ENCODE measurements at regions not wholly inside any gene's neighbourhood (a gene's known extent, or its start where the extent isn't known, plus 50 kb on each side); places are given as distances from the start of the nearest gene placed in this dataset.

DNA sequence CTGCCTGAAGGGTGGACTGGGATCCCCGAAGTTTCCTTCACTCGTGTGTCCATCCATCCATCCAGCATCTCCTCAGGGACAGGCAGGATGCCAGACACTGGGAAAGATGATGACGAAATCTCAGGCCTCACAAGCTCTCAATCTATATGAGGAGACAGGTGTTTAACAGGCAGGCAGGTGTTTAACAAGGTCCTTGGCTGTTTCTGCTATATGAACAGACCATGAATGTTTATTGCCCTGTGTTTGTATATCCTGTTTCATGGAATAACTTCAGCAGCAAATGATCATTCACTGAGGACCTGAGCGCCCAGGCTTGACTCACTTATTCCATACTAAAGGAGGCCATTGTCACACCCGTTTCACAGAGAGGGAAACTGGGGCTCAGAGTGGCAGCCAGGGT is 685.8 kb upstream of the HS6ST1 start:
- DNase-seq (no peak), ATAC-seq (replicated peaks in 1 of 2) (no peak)
- Mint-ChIP-seq H3K36me3 (ENCODE audit: insufficient read depth in 2 of 2) (no peaks in the 10 kb centered on the region), H3K27me3 (ENCODE audit: low read depth) (no peaks in the 10 kb centered on the region), H3K4me1 (ENCODE audit: low read depth) (no peaks in the 10 kb centered on the region), H3K9me3 (no peaks in the 10 kb centered on the region), H3K4me3 (no peak overlapping the region), H3K27ac (no peak overlapping the region)

DNA sequence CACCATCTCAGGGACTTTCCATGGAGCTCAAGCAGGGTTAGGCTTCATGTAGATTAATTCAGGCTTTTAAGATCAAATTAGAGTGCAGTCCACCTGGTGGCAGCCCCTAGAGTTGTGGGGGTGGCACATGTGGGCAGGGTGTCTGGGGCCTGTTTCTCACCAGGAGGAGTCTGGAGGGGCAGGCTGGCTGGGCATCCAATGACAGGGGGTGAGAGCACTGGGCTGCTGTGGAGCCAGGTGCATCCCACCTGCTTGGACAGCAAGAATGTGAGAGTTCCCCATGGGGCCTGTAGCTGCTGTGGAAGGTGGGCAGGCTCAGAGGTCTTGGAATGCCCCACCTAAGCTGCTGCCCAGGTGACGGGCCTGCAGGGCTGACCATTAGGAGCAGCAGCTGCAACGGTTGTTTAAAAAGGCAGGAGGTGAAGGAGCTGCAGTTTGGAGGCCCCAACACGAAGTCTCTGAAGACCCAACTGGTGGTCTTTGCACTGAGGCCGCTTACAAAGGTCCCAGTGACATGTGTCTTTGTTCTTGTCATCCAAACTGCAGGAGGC is 686.3 kb upstream of the HS6ST1 start:
- H3K27ac Mint-ChIP-seq = no peak overlapping the region
- no peak for DNase-seq
- H3K4me1 Mint-ChIP-seq (ENCODE audit: low read depth) = no peaks in the 10 kb centered on the region
- no peak for ATAC-seq (replicated peaks in 1 of 2)
- H3K36me3 Mint-ChIP-seq (ENCODE audit: insufficient read depth in 2 of 2) = no peaks in the 10 kb centered on the region
- H3K27me3 Mint-ChIP-seq (ENCODE audit: low read depth) = no peaks in the 10 kb centered on the region
- no peaks in the 10 kb centered on the region for H3K9me3 Mint-ChIP-seq
- H3K4me3 Mint-ChIP-seq = no peak overlapping the region

DNA sequence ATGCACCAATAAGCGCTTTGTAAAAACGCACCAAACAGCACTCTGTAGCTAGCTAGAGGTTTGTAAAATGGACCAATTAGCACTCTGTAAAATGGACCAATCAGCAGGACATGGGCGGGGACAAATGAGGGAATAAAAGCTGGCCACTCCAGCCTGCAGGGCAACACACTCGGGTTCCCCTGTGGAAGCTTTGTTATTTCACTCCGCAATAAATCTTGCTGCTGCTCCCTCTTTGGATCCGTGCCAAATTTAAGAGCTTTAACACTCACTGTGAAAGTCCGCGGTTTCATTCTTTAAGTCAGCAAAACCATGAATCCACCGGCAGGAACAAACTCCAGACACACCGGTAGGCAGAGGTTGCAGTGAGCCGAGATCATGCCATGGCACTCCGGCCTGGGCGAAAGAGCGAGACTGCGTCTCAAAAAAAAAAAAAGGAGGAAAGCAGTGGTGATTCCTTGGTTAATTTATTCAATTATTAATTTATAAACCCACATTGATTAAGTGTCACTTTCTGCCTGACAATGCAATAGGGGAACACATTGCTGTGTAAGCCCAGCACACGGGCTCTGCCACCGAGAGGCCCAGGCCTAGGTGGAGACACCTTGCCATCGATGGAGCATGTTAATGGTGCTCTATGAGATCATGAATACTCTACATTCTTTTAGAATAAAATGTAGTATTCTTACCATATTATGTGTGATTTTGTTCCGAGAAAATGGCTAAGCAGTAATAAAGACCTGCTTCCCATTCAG is 687.6 kb upstream of the HS6ST1 start:
- DNase-seq (no peak), ATAC-seq (replicated peaks in 1 of 2) (no peak)
- Mint-ChIP-seq H3K4me3 (no peak overlapping the region), H3K27ac (no peak overlapping the region), H3K27me3 (ENCODE audit: low read depth) (peaks cover 6% of the 10 kb centered on the region), H3K36me3 (ENCODE audit: insufficient read depth in 2 of 2) (no peaks in the 10 kb centered on the region), H3K4me1 (ENCODE audit: low read depth) (no peaks in the 10 kb centered on the region), H3K9me3 (no peaks in the 10 kb centered on the region)

DNA sequence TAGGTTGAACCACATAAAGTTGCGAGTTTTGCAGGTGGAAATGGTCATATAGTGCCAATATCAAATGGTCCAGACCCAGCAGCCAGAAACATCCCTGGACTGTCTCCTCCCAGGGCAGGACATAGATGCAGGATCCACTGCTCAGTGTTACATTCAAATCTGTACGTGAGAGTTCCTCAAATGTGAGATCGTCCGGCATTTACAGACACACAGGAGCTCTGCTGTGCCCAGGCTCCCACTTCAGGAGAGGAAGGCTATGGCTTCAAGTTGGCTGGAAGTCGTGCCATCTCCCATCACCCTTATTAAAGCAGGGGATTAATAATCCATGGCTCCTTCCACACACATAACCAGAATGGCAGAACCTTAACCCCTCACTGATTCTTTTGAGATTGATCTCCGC is 688.2 kb upstream of the HS6ST1 start:
- Mint-ChIP-seq H3K36me3 (ENCODE audit: insufficient read depth in 2 of 2) (no peaks in the 10 kb centered on the region), H3K27me3 (ENCODE audit: low read depth) (peaks cover 6% of the 10 kb centered on the region), H3K4me1 (ENCODE audit: low read depth) (no peaks in the 10 kb centered on the region), H3K4me3 (no peak overlapping the region), H3K27ac (no peak overlapping the region), H3K9me3 (no peaks in the 10 kb centered on the region)
- ATAC-seq (replicated peaks in 1 of 2) = no peak
- no peak for DNase-seq

DNA sequence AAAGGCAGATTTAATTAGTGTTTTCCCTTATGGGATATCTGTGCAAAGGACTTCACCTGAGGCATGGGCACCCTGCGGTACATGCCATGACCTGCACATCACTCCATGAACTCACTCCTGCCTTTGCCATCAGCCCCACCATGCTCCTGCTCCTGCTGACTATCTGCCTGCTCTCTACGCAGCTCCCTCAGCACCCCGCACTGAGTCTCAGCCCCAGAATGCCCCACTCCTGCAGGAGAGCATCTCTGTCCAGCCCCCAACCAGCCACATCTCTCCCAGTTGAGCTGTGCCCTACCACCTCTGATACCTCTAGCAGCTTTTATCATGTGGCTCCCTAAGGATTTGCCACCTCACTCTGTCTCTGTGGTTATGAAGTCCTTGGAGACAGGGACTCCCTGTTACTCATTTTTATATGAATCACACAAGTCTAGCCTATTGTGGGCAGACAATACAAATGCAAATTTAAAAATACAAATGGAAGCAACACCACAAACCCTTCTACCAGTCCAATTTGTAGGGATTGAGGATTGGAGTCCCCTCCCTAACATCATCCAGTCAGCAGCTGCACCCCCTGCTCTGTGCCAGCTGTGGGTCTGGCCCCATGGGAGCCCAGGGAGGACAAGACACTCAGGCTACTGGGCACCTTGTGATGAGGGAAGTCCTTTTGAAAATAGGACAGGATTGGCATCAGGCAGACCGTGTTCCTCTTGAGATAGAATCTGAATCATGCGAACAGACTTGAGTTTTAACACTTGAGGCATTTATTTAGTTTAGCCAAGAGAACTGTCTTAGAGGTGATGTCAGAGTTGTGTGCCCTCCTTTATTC is 689.6 kb upstream of the HS6ST1 start:
- peaks cover 6% of the 10 kb centered on the region for H3K27me3 Mint-ChIP-seq (ENCODE audit: low read depth)
- no peaks in the 10 kb centered on the region for H3K9me3 Mint-ChIP-seq
- H3K4me3 Mint-ChIP-seq = no peak overlapping the region
- no peaks in the 10 kb centered on the region for H3K36me3 Mint-ChIP-seq (ENCODE audit: insufficient read depth in 2 of 2)
- H3K4me1 Mint-ChIP-seq (ENCODE audit: low read depth) = no peaks in the 10 kb centered on the region
- ATAC-seq (replicated peaks in 1 of 2) (no peak), DNase-seq (no peak)
- no peak overlapping the region for H3K27ac Mint-ChIP-seq

DNA sequence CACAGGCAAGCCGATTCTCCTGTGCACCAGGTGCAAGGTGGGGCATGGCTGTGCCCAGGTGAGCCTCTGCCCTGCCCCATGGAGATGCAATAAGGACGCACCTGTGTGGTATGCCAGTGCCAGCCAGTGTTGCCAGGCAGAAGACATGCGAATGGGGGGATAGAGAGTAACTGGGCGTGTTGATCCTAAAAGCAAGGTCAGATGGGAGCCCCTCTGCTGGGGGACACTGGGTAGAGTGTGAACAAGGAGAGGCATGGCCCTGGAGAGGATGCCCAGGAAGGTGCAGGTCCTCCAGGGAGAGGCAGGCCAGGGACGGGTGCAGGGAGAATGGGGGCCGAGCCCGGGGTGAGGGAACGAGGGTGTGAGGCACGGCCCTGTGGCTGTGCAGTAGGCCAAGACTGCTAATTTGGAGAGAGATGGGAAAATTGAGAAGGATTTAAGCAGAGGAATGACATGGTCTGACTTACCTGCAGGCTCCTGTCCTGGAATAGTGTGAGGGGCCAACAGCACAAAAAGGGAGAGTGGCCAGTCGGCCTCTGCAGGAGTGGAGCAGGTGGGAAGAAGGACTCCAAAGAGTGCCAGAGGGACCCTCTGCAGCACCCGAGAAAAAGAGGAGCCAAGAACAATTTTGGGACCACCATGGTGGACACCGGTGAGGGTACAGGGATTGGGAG is 690.4 kb upstream of the HS6ST1 start:
- Mint-ChIP-seq H3K9me3 (no peaks in the 10 kb centered on the region), H3K27ac (no peak overlapping the region), H3K27me3 (ENCODE audit: low read depth) (peaks cover 6% of the 10 kb centered on the region), H3K4me1 (ENCODE audit: low read depth) (no peaks in the 10 kb centered on the region), H3K4me3 (no peak overlapping the region), H3K36me3 (ENCODE audit: insufficient read depth in 2 of 2) (no peaks in the 10 kb centered on the region)
- ATAC-seq (replicated peaks in 1 of 2) (no peak), DNase-seq (no peak)

DNA sequence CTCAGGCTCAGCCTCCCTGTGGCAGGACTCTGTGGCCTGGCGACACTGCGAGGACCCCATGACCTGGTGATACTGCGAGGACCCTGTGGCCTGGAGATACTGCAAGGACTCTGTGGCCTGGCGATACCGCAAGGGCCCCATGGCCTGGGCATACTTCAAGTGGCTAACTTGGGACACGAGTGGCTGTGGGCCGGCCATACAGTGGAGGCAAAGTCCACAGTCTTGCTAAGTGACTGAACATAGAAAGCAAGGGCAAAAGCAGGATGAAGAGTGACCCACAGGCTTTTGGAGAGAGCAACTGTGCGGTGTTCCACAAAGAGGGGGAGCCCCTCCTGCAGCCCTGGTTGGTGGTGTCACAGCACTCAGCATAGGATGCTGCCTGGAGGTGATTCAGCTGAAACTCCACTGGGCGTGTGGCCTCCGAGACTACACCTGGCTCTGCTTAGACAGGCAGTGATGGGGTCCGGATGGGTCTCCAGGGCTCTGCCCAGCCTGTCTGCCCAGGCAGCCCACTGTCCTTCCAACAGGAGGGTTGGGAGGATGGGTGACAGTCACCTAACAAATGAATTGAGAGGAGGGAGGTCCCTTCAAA is 691.0 kb upstream of the HS6ST1 start:
- Mint-ChIP-seq H3K4me3 (no peak overlapping the region), H3K9me3 (no peaks in the 10 kb centered on the region), H3K27ac (no peak overlapping the region), H3K27me3 (ENCODE audit: low read depth) (peaks cover 6% of the 10 kb centered on the region), H3K4me1 (ENCODE audit: low read depth) (no peaks in the 10 kb centered on the region), H3K36me3 (ENCODE audit: insufficient read depth in 2 of 2) (no peaks in the 10 kb centered on the region)
- ATAC-seq (replicated peaks in 1 of 2) (no peak), DNase-seq (no peak)

DNA sequence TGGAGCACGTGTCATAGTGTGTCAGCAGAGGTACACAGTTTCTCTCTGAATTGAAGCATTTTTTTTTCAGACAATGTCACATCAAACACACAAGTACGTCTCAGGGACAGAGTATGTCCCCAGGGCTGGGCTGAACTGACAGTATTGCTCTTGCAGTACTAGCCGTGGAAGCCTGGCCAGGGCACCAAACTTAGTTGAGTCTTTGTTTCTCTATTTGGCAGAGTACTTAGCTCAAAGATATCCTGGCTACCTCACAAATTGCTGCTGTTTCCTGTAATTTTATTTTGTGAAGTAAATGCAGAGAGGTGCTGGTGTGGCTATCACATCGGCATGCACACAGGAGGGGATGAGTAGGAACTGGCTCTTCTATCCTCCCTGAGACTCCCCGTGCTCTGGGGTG is 691.6 kb upstream of the HS6ST1 start:
- DNase-seq (no peak), ATAC-seq (replicated peaks in 1 of 2) (no peak)
- no peak overlapping the region for H3K4me3 Mint-ChIP-seq
- no peaks in the 10 kb centered on the region for H3K9me3 Mint-ChIP-seq
- H3K36me3 Mint-ChIP-seq (ENCODE audit: insufficient read depth in 2 of 2) = no peaks in the 10 kb centered on the region
- no peak overlapping the region for H3K27ac Mint-ChIP-seq
- peaks cover 6% of the 10 kb centered on the region for H3K27me3 Mint-ChIP-seq (ENCODE audit: low read depth)
- H3K4me1 Mint-ChIP-seq (ENCODE audit: low read depth) = no peaks in the 10 kb centered on the region

DNA sequence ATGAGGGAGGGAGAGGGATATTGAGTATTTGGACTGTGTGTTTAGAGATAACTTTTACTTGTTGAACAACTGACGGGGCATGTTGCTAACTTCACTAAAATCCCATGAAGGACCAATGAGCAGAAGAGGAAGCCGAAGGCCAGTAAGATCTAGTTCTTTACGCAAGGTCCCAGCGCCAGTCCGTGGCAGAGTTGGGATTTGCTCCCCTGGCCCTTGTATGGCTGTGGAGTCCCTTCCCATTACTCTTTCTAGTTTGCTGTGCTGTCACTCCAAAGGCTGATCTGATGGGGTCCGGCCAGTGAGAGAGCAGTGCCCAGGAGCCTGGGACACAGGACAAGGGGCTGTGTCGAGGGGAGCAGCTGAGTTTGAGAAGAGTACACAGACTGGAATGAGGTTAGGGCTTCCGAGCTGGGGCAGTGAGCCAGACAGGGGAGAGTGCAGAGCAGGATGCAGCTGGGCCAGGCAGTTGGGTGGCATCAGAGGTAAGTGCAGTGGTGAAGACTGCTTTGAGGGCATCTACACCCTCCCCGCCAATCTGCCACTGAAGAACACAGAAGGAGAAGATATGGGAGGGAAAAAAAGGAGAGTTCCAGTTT is 692.9 kb upstream of the HS6ST1 start:
- Mint-ChIP-seq H3K36me3 (ENCODE audit: insufficient read depth in 2 of 2) (no peaks in the 10 kb centered on the region), H3K4me3 (no peak overlapping the region), H3K27me3 (ENCODE audit: low read depth) (peaks cover 6% of the 10 kb centered on the region), H3K4me1 (ENCODE audit: low read depth) (no peaks in the 10 kb centered on the region), H3K27ac (no peak overlapping the region), H3K9me3 (no peaks in the 10 kb centered on the region)
- DNase-seq = no peak
- ATAC-seq (replicated peaks in 1 of 2) = no peak

DNA sequence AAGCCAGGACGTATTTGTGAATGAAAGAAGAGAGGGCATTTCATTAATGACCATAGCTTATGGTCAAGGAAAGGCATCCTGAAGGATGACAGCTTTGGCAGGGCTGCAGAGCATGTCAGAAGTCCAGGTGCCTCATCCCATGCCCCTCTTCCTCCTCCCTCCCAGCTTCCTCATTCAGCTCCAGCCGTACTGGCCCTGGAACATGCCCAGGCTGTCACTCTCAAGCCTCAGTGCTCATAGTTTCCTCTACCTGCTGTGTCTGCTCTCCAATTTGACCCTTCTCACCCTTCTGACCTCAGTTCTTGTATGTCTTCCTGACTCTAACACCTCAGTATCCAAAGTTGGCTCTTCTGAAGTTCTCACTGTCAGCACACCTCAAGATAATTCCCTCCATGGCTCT is 695.8 kb upstream of the HS6ST1 start:
- Mint-ChIP-seq H3K4me1 (ENCODE audit: low read depth) (no peaks in the 10 kb centered on the region), H3K4me3 (no peak overlapping the region), H3K27ac (no peak overlapping the region), H3K27me3 (ENCODE audit: low read depth) (peaks cover 6% of the 10 kb centered on the region), H3K36me3 (ENCODE audit: insufficient read depth in 2 of 2) (no peaks in the 10 kb centered on the region), H3K9me3 (no peaks in the 10 kb centered on the region)
- DNase-seq (no peak), ATAC-seq (replicated peaks in 1 of 2) (no peak)

DNA sequence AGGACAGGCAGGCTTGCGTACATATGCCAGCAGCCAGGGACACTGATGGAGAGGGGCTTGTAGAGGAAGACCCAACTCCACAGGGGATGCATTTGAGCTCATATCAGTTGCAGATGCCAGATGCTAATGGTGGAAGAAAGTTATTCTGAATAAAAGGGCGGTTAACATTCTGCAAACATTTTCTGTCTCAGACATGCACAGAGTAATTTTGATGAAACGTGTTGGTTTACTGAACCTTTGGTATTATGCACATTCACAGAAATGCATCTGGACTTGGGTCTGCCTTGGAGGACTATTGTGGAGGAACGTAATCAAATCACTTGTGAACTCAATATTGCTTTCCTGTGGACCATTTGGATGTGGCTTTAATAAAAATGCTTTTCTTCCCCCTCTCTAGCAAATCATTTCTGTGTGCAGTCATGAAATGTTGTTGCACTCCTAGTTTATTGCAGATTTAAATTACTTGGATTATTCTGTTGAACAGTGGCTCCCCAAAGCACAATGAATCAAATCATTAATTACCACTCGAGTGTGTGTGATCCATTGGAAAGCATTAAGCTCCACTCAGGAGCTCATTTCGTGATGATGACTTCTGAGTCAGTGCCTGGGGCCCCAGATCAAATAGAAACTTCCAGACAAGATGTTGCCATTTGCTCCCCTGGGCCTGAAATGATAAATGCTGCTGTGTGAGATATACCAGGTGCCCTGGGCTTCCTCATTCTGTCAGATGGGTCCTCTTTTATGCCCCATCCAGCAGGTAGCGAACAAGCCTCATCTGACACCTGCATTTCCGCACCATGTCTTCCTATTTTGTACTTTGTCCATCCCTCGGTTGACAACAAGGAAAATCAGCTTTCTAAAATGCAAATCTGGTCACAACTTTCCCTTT is 697.0 kb upstream of the HS6ST1 start:
- H3K36me3 Mint-ChIP-seq (ENCODE audit: insufficient read depth in 2 of 2) = no peaks in the 10 kb centered on the region
- no peak for DNase-seq
- ATAC-seq (replicated peaks in 1 of 2) = no peak
- H3K27me3 Mint-ChIP-seq (ENCODE audit: low read depth) = peaks cover 4% of the 10 kb centered on the region
- no peaks in the 10 kb centered on the region for H3K4me1 Mint-ChIP-seq (ENCODE audit: low read depth)
- H3K4me3 Mint-ChIP-seq = no peak overlapping the region
- no peaks in the 10 kb centered on the region for H3K9me3 Mint-ChIP-seq
- no peak overlapping the region for H3K27ac Mint-ChIP-seq

DNA sequence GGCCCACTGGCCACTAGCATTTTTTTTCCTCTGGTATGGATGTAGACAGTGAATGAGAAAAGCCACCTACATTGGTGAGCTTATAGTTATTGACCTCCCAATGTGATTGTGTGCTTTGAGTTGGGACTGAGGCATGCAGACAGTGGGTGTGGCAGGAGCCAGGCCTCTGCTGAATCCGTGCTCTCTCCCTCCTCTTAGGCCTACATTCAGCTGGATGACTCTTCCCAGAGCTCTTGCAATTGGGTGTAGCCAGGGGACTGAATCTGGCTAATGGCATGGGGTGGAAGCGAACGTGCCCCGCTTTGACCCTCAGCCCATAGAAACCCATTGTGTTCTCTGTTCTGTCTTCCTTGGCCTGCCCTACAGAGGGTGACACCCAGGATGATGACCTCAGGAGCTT is 698.3 kb upstream of the HS6ST1 start:
- Mint-ChIP-seq H3K27me3 (ENCODE audit: low read depth) (no peaks in the 10 kb centered on the region), H3K36me3 (ENCODE audit: insufficient read depth in 2 of 2) (no peaks in the 10 kb centered on the region), H3K4me3 (no peak overlapping the region), H3K27ac (no peak overlapping the region), H3K4me1 (ENCODE audit: low read depth) (no peaks in the 10 kb centered on the region), H3K9me3 (no peaks in the 10 kb centered on the region)
- ATAC-seq (replicated peaks in 1 of 2) = no peak
- DNase-seq = no peak
